Calu3 (cell line): ENCODE measurements at regions not wholly inside any gene's neighbourhood (a gene's known extent, or its start where the extent isn't known, plus 50 kb on each side); places are given as distances from the start of the nearest gene placed in this dataset.

Source experiments
- BruUV-seq: library from RNA; stranded (reverse); fragments of 400-500 nt; replicated peaks from 2 replicates; lab custom pipeline; 2021; lab: Mats Ljungman, UMichigan
- CTCF ChIA-PET: fragments of 300-600 bp; sonication (Branson Sonifier 250); formaldehyde crosslinking; loops from one replicate; lab custom pipeline; 2022; ENCODE audit warnings: antibody characterized with exemption; lab: Charles Lee
- DNase-seq: peaks from one replicate; pipeline ENCODE4 v3.0.0; 2022
- H3K27ac Mint-ChIP-seq: one replicate; pipeline ENCODE4 v1.8.0; 2022; ENCODE audit warnings: mixed read lengths; ENCODE audit not compliant: unreplicated experiment
- H3K27me3 Mint-ChIP-seq: one replicate; pipeline ENCODE4 v1.8.0; 2022; ENCODE audit warnings: mixed read lengths; ENCODE audit not compliant: unreplicated experiment
- H3K36me3 Mint-ChIP-seq: one replicate; pipeline ENCODE4 v1.8.0; 2022; ENCODE audit warnings: mild to moderate bottlenecking, moderate library complexity, mixed read lengths; ENCODE audit not compliant: insufficient read depth, unreplicated experiment
- H3K4me1 Mint-ChIP-seq: one replicate; pipeline ENCODE4 v1.8.0; 2022; ENCODE audit warnings: mild to moderate bottlenecking, low read depth, mixed read lengths; ENCODE audit not compliant: unreplicated experiment
- H3K4me3 Mint-ChIP-seq: one replicate; pipeline ENCODE4 v1.8.0; 2022; ENCODE audit warnings: mild to moderate bottlenecking, low read depth, moderate library complexity, mixed read lengths; ENCODE audit not compliant: unreplicated experiment
- H3K9me3 Mint-ChIP-seq: one replicate; pipeline ENCODE4 v1.8.0; 2022; ENCODE audit warnings: low read depth, mixed read lengths; ENCODE audit not compliant: unreplicated experiment
- intact Hi-C: fragments of 100-400 bp; cut with micrococcal nuclease; formaldehyde crosslinking; loops from one replicate; pipeline ENCODE4 v1.10.0; 2022; ENCODE audit not compliant: unreplicated experiment
- TF ChIP-seq, protein P1 (sequence below): fragments of 200-600 bp; IDR thresholded peaks from one replicate; pipeline ENCODE4 v1.8.0; 2022; ENCODE audit warnings: antibody characterized with exemption; ENCODE audit not compliant: unreplicated experiment

DNA sequence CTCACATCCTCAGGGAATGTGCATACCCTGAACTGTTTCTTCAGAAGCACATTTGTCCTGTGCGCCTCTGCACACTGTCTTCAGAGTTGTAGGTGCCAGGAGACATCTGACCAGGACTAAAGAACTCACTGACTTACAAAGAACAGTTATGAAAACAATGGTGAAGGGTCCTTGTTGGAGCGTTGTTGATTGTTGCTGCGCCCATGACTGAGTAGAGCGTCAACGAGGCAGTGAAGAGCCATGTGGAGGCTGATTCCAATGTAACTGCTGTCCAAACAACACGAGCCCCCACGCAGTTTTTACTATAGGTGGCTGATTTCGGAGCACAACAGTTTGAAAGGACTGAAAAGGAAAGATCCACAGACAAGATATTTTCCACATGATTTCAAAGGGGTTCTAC is 380.3 kb downstream of the CDH26 start:
- Mint-ChIP-seq H3K4me1 (no peaks in the 10 kb centered on the region), H3K36me3 (no peaks in the 10 kb centered on the region), H3K4me3 (no peak overlapping the region), H3K27me3 (no peaks in the 10 kb centered on the region), H3K27ac (no peak overlapping the region), H3K9me3 (peaks cover 9% of the 10 kb centered on the region)
- intact Hi-C loops = no loop called here
- DNase-seq = no peak
- no TSS peak for BruUV-seq
- TF ChIP-seq, protein P1, sequence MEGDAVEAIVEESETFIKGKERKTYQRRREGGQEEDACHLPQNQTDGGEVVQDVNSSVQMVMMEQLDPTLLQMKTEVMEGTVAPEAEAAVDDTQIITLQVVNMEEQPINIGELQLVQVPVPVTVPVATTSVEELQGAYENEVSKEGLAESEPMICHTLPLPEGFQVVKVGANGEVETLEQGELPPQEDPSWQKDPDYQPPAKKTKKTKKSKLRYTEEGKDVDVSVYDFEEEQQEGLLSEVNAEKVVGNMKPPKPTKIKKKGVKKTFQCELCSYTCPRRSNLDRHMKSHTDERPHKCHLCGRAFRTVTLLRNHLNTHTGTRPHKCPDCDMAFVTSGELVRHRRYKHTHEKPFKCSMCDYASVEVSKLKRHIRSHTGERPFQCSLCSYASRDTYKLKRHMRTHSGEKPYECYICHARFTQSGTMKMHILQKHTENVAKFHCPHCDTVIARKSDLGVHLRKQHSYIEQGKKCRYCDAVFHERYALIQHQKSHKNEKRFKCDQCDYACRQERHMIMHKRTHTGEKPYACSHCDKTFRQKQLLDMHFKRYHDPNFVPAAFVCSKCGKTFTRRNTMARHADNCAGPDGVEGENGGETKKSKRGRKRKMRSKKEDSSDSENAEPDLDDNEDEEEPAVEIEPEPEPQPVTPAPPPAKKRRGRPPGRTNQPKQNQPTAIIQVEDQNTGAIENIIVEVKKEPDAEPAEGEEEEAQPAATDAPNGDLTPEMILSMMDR = no peak
- CTCF ChIA-PET = no interaction called here

DNA sequence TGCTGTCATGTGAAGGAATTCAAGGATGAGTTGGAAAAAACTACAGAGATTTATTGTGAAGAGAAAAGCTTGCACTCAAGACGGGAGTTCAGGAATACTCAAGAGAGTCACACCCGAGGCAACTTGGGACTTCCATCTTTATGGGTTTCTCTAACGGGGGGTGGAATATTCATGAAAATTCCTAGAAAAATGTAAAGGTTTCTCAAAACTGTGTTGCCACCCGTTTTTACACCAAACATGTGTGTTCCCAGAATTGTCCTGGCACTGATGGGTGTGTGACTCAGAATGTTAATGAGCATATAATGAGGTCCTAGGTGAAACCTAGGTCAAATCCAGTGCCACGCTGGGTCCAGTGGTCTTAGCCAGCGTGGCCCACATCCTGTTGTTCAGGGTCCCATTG is 381.5 kb downstream of the CDH26 start:
- Mint-ChIP-seq H3K27ac (no peak overlapping the region), H3K27me3 (no peaks in the 10 kb centered on the region), H3K36me3 (no peaks in the 10 kb centered on the region), H3K4me3 (no peak overlapping the region), H3K9me3 (peaks cover 12% of the 10 kb centered on the region), H3K4me1 (no peaks in the 10 kb centered on the region)
- CTCF ChIA-PET = interaction anchor here (0.5 kb wide), 1 partner anchor 761 kb away, joined by 7 read pairs; no protein-coding TSS in a partner anchor
- intact Hi-C loops = no loop called here
- no peak for DNase-seq
- BruUV-seq = no TSS peak
- TF ChIP-seq, protein P1 = no peak

DNA sequence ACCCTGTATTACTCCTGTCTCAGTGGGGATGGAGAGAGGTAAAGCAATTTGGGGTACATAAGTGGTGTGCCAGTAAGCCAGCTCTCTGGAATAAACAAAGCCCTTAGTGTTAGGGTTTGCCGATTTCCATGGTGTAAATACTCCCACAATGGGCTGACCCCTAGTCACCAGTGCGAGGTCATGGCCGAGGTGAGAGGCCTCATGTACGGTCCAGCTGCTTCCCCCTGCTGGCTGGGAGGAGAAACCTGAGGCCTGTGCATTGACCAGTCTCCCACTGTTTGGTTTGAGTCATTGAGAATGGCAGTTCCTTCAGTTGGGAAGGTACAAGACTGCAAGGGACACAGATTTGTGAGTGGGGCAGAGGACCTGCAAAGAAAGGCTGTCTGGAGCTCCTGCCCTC is 382.0 kb downstream of the CDH26 start:
- TF ChIP-seq, protein P1 = no peak
- CTCF ChIA-PET = no interaction called here
- Mint-ChIP-seq H3K9me3 (peaks cover 10% of the 10 kb centered on the region), H3K4me1 (no peaks in the 10 kb centered on the region), H3K27me3 (no peaks in the 10 kb centered on the region), H3K27ac (no peak overlapping the region), H3K36me3 (no peaks in the 10 kb centered on the region), H3K4me3 (no peak overlapping the region)
- no peak for DNase-seq
- no TSS peak for BruUV-seq
- intact Hi-C loops = no loop called here

DNA sequence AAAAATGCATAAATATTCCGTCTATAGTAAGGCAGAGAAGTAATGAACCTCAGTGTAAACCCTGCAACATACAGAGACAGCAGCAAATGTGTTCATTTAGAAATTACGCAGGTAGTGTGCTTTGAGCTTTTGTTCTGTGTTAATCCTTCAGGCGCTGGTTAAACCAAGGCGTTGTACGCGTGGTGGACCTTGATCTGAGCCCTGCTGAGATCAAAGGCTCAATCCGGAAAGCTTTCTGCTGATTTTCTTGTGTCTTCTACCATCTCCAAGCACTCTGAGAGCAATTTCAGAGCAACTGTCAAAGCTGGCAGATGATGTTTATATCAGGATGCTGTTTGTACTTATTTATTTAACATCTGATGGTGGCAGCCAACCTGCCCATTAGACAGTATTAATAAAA is 382.8 kb downstream of the CDH26 start:
- CTCF ChIA-PET = no interaction called here
- Mint-ChIP-seq H3K36me3 (no peaks in the 10 kb centered on the region), H3K4me1 (no peaks in the 10 kb centered on the region), H3K9me3 (peaks cover 12% of the 10 kb centered on the region), H3K27ac (no peak overlapping the region), H3K27me3 (no peaks in the 10 kb centered on the region), H3K4me3 (no peak overlapping the region)
- intact Hi-C loops = no loop called here
- TF ChIP-seq, protein P1 = no peak
- no peak for DNase-seq
- no TSS peak for BruUV-seq
